Colonic mucosa (tissue), 4 donors: ENCODE measurements at regions not wholly inside any gene's neighbourhood (a gene's known extent, or its start where the extent isn't known, plus 50 kb on each side); places are given as distances from the start of the nearest gene placed in this dataset.

Experiments used
- DNase-seq: peaks from one replicate; pipeline ENCODE4 v3.0.0-alpha.2; 2020
- H3K27ac ChIP-seq: fragments of 200-600 bp; one replicate; pipeline ENCODE4 v1.8.0; 2021
- H3K27me3 ChIP-seq: fragments of 200-600 bp; one replicate; pipeline ENCODE4 v1.8.0; 2021
- H3K36me3 ChIP-seq: fragments of 200-600 bp; one replicate; pipeline ENCODE4 v1.8.0; 2021
- H3K4me1 ChIP-seq: fragments of 200-600 bp; one replicate; pipeline ENCODE4 v1.8.0; 2021; ENCODE audit warnings: mild to moderate bottlenecking
- H3K4me3 ChIP-seq: fragments of 200-600 bp; one replicate; pipeline ENCODE4 v1.8.0; 2021
- H3K9ac ChIP-seq, 2 donors: one replicate each; pipeline ENCODE4 v1.7.0; 2013; ENCODE audit warnings: control low read depth in 2 of 2, low read depth in 2 of 2, low read length in 2 of 2
- H3K9me3 ChIP-seq: fragments of 200-600 bp; one replicate; pipeline ENCODE4 v1.8.0; 2021
- CTCF ChIP-seq: fragments of 200-600 bp; IDR thresholded peaks from one replicate; pipeline ENCODE4 v1.8.0; 2022; ENCODE audit warnings: antibody characterized with exemption, mild to moderate bottlenecking
- intact Hi-C: fragments of 100-400 bp; cut with DNase I; formaldehyde crosslinking; loops from one replicate; pipeline ENCODE4 v1.14.1; 2022
- donor health status: healthy.
- donor health status: DM: no; HTN: no; CAD: no.
- donor health status: DM: no; HTN: no; CAD: no.

GRCh38 chr18:52136532-52136931 lies 203.5 kb upstream of the DCC start:
- H3K9ac ChIP-seq, result no peak overlapping the region
- H3K27ac ChIP-seq, result no peak overlapping the region
- H3K36me3 ChIP-seq, result no peaks in the 10 kb centered on the region
- TF ChIP-seq CTCF, result no peak
- no peak for DNase-seq
- intact Hi-C loops, result no loop called here
- H3K4me1 ChIP-seq, result no peaks in the 10 kb centered on the region
- no peak overlapping the region for H3K4me3 ChIP-seq
- no peaks in the 10 kb centered on the region for H3K9me3 ChIP-seq
- no peaks in the 10 kb centered on the region for H3K27me3 ChIP-seq

GRCh38 chr18:52140986-52141385 lies 199.0 kb upstream of the DCC start:
- Histone ChIP-seq H3K27ac (no peak overlapping the region), H3K9me3 (no peaks in the 10 kb centered on the region), H3K36me3 (no peaks in the 10 kb centered on the region), H3K4me3 (no peak overlapping the region), H3K9ac (no peak overlapping the region), H3K27me3 (no peaks in the 10 kb centered on the region), H3K4me1 (no peaks in the 10 kb centered on the region)
- intact Hi-C loops, result no loop called here
- TF ChIP-seq CTCF, result no peak
- DNase-seq, result no peak

GRCh38 chr18:52150050-52150449 lies 189.9 kb upstream of the DCC start:
- Histone ChIP-seq H3K36me3 (no peaks in the 10 kb centered on the region), H3K9ac (no peak overlapping the region), H3K9me3 (no peaks in the 10 kb centered on the region), H3K4me3 (no peak overlapping the region), H3K27me3 (no peaks in the 10 kb centered on the region), H3K27ac (no peak overlapping the region), H3K4me1 (no peaks in the 10 kb centered on the region)
- TF ChIP-seq CTCF, result no peak
- intact Hi-C loops, result no loop called here
- DNase-seq, result no peak

GRCh38 chr18:52152036-52152435 lies 188.0 kb upstream of the DCC start:
- no peaks in the 10 kb centered on the region for H3K36me3 ChIP-seq
- no peak overlapping the region for H3K27ac ChIP-seq
- H3K4me1 ChIP-seq, result no peaks in the 10 kb centered on the region
- TF ChIP-seq CTCF, result no peak
- H3K27me3 ChIP-seq, result no peaks in the 10 kb centered on the region
- H3K9me3 ChIP-seq, result no peaks in the 10 kb centered on the region
- no peak overlapping the region for H3K9ac ChIP-seq
- no peak for DNase-seq
- intact Hi-C loops, result no loop called here
- no peak overlapping the region for H3K4me3 ChIP-seq

GRCh38 chr18:52156166-52156565 lies 183.8 kb upstream of the DCC start:
- Histone ChIP-seq H3K9ac (no peak overlapping the region), H3K4me3 (no peak overlapping the region), H3K9me3 (no peaks in the 10 kb centered on the region), H3K27me3 (no peaks in the 10 kb centered on the region), H3K4me1 (no peaks in the 10 kb centered on the region), H3K36me3 (no peaks in the 10 kb centered on the region), H3K27ac (no peak overlapping the region)
- no peak for TF ChIP-seq CTCF
- no peak for DNase-seq
- intact Hi-C loops, result no loop called here

GRCh38 chr18:52160636-52161035 lies 179.4 kb upstream of the DCC start:
- DNase-seq, result no peak
- H3K4me3 ChIP-seq, result no peak overlapping the region
- H3K4me1 ChIP-seq, result no peaks in the 10 kb centered on the region
- no peak for TF ChIP-seq CTCF
- H3K9me3 ChIP-seq, result no peaks in the 10 kb centered on the region
- intact Hi-C loops, result no loop called here
- no peaks in the 10 kb centered on the region for H3K36me3 ChIP-seq
- H3K9ac ChIP-seq, result no peak overlapping the region
- H3K27ac ChIP-seq, result no peak overlapping the region
- H3K27me3 ChIP-seq, result no peaks in the 10 kb centered on the region
